Thyroid gland (tissue), 4 donors: ENCODE measurements at regions not wholly inside any gene's neighbourhood (a gene's known extent, or its start where the extent isn't known, plus 50 kb on each side); places are given as distances from the start of the nearest gene placed in this dataset.

Experiments used
- POLR2A ChIP-seq, 2 donors: fragments of 450-650 bp; IDR thresholded peaks; one replicate each; pipeline ENCODE4 v1.6.1; 2017; ENCODE audit warnings: antibody characterized with exemption in 2 of 2, mild to moderate bottlenecking in 2 of 2, moderate library complexity in 1 of 2
- TF ChIP-seq, protein P1 (sequence below), 6 experiments: fragments of 200-600 bp in 3 of 6; fragments of 450-650 bp in 3 of 6; sonication (generic) in 3 of 6; IDR thresholded peaks; one replicate each; pipeline ENCODE4 v1.5.1; 2016 to 2019; ENCODE audit warnings: antibody characterized with exemption in 6 of 6, mild to moderate bottlenecking in 2 of 6, inconsistent platforms in 1 of 6, moderate library complexity in 1 of 6

DNA sequence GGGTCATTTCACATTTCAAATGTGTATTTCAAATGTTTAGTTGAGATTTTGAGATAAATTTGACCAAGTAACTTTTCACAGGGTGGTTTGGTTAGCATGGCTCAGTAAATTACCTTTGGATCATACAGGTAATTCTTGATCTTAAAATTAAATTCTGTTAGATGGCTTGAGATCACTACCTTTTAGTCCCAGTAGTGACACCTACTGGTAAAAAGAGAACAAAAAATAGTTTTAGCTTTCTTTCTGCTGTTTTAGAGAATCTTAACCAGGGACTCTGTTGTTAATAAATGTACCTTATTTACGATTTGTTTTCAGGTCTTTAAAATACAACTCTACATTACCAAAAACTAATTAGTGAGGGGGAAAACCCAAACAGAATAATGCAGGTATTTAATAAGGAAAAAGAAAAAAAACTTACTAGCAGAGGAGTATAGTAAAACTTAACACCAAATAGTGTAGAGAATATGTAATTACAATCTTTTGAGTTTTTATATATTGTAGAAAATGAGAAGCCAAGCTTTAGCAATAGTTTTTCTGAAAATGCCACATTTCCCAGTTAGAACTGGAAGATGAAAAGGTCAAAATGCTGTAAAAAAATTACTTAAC is 620.3 kb upstream of the AGTR1 start:
- TF ChIP-seq, protein P1, sequence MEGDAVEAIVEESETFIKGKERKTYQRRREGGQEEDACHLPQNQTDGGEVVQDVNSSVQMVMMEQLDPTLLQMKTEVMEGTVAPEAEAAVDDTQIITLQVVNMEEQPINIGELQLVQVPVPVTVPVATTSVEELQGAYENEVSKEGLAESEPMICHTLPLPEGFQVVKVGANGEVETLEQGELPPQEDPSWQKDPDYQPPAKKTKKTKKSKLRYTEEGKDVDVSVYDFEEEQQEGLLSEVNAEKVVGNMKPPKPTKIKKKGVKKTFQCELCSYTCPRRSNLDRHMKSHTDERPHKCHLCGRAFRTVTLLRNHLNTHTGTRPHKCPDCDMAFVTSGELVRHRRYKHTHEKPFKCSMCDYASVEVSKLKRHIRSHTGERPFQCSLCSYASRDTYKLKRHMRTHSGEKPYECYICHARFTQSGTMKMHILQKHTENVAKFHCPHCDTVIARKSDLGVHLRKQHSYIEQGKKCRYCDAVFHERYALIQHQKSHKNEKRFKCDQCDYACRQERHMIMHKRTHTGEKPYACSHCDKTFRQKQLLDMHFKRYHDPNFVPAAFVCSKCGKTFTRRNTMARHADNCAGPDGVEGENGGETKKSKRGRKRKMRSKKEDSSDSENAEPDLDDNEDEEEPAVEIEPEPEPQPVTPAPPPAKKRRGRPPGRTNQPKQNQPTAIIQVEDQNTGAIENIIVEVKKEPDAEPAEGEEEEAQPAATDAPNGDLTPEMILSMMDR (IDR thresholded peaks at IDR 0.05), result peak in 4 of 6 experiments; percentile 6 to 59 (median 42)
- TF ChIP-seq POLR2A (IDR thresholded peaks at IDR 0.05), result no peak
